C4-2B (cell line): ENCODE measurements at regions not wholly inside any gene's neighbourhood (a gene's known extent, or its start where the extent isn't known, plus 50 kb on each side); places are given as distances from the start of the nearest gene placed in this dataset.

ENCODE experiments used
- H3K27ac ChIP-seq: fragments of 450-650 bp; 2 replicates; pipeline ENCODE4 v1.5.1; 2017
- ZFX ChIP-seq: fragments of 450-650 bp; IDR thresholded peaks from 2 replicates; pipeline ENCODE4 v1.6.1; 2017
- TF ChIP-seq, protein P1 (sequence below): fragments of 450-650 bp; conservative IDR thresholded peaks from 2 replicates; pipeline ENCODE4 v1.5.1; 2017; ENCODE audit warnings: mild to moderate bottlenecking

DNA sequence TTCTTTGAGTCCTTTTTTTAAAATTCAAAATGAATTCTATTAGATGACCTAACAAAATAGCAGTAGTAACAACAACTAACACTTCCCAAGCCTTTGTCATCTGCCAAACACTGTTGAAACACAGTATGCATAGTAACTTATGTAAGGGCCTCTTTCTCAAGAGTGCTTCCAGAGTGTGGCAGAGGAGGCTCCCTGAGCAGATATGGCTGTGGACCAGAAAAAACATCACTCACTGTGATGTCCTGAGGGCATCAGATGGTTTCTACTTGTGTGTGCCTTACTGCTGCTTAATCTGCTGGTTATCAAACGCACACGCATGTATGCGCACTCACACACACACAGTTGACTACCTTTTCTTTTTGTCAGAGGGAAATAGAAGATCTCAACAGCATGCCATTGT lies 110.8 kb downstream of the DLEU7 start:
- H3K27ac ChIP-seq: no peak overlapping the region
- TF ChIP-seq, protein P1, sequence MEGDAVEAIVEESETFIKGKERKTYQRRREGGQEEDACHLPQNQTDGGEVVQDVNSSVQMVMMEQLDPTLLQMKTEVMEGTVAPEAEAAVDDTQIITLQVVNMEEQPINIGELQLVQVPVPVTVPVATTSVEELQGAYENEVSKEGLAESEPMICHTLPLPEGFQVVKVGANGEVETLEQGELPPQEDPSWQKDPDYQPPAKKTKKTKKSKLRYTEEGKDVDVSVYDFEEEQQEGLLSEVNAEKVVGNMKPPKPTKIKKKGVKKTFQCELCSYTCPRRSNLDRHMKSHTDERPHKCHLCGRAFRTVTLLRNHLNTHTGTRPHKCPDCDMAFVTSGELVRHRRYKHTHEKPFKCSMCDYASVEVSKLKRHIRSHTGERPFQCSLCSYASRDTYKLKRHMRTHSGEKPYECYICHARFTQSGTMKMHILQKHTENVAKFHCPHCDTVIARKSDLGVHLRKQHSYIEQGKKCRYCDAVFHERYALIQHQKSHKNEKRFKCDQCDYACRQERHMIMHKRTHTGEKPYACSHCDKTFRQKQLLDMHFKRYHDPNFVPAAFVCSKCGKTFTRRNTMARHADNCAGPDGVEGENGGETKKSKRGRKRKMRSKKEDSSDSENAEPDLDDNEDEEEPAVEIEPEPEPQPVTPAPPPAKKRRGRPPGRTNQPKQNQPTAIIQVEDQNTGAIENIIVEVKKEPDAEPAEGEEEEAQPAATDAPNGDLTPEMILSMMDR: no peak
- no peak for TF ChIP-seq ZFX

DNA sequence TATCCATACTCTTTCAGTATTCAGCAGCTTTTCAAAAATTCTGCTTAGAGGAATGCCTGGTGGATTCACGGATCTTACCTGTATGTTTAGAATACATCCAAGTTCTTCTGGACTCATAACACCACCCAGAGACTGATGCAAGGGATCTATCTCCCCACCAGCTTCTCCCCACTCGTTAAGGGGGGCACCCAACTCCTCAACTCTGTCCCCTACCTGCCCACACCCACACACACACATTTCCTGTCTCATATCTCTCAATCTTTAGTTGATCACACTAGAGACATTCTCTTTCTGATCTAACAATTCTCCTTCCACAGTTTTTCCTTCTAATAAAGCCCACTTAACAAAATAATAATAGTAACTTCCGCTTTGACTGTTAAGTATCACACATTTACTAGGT lies 110.1 kb downstream of the DLEU7 start:
- no peak for TF ChIP-seq ZFX
- TF ChIP-seq, protein P1: no peak
- H3K27ac ChIP-seq: no peak overlapping the region

DNA sequence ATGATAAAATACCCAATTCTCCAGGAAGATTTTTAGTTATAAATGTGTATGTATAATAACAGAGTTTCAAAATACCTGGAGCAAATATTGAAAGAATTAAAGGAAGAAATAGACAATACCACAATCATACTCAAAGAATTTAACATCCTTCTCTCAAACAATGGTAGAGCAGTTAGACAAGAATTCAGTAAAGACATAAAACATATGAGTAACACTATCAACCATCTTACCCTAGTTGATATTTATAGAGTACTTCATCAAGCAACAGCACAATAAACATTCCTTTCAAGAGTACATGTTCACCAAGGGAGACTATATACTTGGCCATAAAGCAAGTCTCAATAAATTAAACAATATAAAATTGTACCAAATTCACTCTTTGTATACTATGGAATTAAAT lies 108.4 kb downstream of the DLEU7 start:
- TF ChIP-seq ZFX: no peak
- TF ChIP-seq, protein P1: no peak
- H3K27ac ChIP-seq: no peak overlapping the region

DNA sequence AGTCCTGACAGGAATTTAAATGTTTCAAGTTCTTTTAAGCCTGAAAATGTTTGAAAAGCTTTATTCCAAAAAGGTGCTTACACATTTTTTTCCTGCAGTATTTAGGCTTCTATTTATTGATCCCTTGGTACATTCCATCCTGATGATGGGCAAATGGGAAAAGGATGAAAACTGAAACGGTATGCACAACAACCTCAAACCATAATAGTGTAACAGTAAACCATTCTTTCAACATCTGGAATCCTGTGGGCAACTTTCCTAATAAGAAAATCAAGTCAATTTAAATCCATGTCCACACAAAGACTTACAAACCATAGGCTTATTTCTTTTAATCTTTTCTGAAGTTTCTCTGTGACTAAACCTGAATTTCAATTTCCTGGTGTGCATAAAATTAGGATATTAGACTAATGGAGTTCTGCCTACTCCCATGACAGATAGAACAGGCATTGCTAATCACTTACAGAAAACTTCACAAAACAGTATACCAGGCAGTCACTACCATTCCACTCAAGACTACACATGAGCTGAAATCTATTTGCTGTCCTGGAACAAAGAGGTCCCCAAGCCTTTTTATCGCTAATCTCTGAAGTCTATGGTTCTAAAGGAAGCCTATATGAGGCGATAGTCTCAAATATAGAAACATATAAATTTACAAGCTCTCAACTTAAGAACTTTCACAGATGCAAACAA lies 103.3 kb downstream of the DLEU7 start:
- TF ChIP-seq, protein P1: no peak
- no peak for TF ChIP-seq ZFX
- H3K27ac ChIP-seq: no peak overlapping the region

DNA sequence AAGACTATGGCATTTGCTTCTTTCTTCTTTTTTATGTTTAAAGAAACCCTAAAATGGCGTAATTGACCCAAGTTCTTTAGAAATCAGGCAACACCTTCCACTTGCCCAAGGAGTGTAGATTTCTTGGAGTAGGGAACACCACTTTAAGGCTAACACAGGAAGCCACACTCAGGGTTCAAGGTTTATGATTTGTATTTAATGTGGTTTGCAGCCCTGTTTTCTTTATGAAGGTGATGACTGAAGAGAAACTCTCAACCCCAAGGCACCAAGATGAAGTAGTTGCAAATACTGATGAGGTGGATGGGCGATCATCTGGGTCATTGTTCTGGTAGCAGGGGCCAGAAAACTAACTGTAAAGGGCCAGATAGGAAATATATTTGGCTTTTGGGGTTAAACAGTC lies 101.1 kb downstream of the DLEU7 start:
- no peak overlapping the region for H3K27ac ChIP-seq
- TF ChIP-seq, protein P1: no peak
- no peak for TF ChIP-seq ZFX

DNA sequence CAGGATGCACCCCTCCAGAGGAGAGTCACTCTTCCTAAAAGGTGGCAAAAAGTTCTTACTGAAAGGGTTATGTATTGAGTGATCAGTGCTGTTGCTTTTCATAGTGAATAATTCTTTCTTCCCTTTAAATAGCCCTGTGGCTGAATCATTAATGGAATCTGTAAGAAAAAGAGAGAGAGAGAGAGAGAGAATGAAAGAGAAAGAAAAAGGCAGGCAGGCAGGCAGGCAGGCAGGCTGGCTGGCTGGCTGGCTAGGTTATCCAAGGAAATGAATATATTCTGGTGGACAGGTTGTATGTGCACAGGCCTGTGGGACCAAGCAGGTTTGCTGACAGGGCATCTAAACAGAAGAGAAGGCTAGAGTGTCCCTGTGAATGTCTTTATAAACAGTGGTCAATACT lies 100.5 kb downstream of the DLEU7 start:
- no peak overlapping the region for H3K27ac ChIP-seq
- TF ChIP-seq, protein P1: no peak
- TF ChIP-seq ZFX: no peak

DNA sequence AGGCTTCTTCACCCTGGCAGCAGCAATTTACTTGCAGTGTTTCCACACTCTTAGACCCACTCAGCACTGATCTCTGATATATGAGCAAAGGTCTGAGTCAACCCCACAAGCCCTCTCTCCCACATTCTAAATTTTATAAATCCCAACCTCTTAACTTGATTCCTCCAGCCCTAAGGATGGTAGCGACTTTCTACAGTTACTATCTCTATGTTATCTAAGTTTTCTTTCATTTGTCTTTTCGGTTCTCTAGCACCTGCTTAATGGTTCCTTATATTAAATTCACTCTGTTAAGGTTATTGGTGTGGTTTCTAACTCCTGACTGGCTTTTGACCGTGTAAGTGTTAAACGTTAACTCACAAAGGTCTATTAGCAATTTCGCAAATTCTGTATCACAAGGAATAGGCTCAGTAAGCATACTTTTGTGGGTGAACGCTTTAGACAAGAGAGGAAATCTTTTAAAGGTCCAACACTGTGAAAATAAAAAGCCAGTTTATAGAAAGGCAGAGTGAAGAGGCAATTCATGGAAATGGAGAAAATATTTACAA lies 99.3 kb downstream of the DLEU7 start:
- no peak for TF ChIP-seq ZFX
- TF ChIP-seq, protein P1: no peak
- no peak overlapping the region for H3K27ac ChIP-seq
